Fibroblast of lung (primary cell): ENCODE measurements at regions not wholly inside any gene's neighbourhood (a gene's known extent, or its start where the extent isn't known, plus 50 kb on each side); places are given as distances from the start of the nearest gene placed in this dataset.

Experiments
- CTCF ChIP-seq, 2 donors: IDR thresholded peaks in 1 of 2; conservative IDR thresholded peaks in 1 of 2; 1 replicate in 1 of 2; 2 replicates in 1 of 2; pipeline ENCODE4 v1.5.1; 2011 to 2012; ENCODE audit warnings: low read length in 2 of 2, control low read depth in 1 of 2, inconsistent platforms in 1 of 2, low read depth in 1 of 2, mild to moderate bottlenecking in 1 of 2
- EZH2 ChIP-seq: IDR thresholded peaks from 2 replicates; pipeline ENCODE4 v1.5.1; 2012; ENCODE audit warnings: low read length, control low read depth, mild to moderate bottlenecking; ENCODE audit errors: missing control alignments

- no peak for TF ChIP-seq CTCF (conservative IDR thresholded peaks at IDR 0.05 in 1 of 2, IDR thresholded peaks at IDR 0.05 in 1 of 2; ENCODE audit: low read depth in 1 of 2, low read length in 2 of 2)
- TF ChIP-seq EZH2, result no peak
Measured at GRCh38 chr5:36756848-36757247, 119.7 kb upstream of the NIPBL start.
